ENCODE measurements at regions not wholly inside any gene's neighbourhood (a gene's known extent, or its start where the extent isn't known, plus 50 kb on each side); places are given as distances from the start of the nearest gene placed in this dataset.
A peak's percentile ranks its signal among the peaks of the same experiment; 100 is the strongest.

- DNase-seq (ENCODE audit: insufficient read length, low spot score) (no peak), FAIRE-seq (no peak)
Measured at GRCh38 chr14:42715316-42715715, 1108.6 kb downstream of the LRFN5 start.

GRCh38 chr14:42710071-42710470 is 1103.4 kb downstream of the LRFN5 start:
- FAIRE-seq: no peak
- DNase-seq (ENCODE audit: insufficient read length, low spot score): no peak

GRCh38 chr14:42703501-42703900 is 1096.8 kb downstream of the LRFN5 start:
- FAIRE-seq: no peak
- no peak for DNase-seq (ENCODE audit: insufficient read length, low spot score)

GRCh38 chr14:42687421-42687820 is 1080.7 kb downstream of the LRFN5 start:
- no peak for DNase-seq (ENCODE audit: insufficient read length, low spot score)
- no peak for FAIRE-seq

GRCh38 chr14:42683707-42684106 is 1077.0 kb downstream of the LRFN5 start:
- DNase-seq (ENCODE audit: insufficient read length, low spot score) (peak; percentile 31), FAIRE-seq (no peak)

GRCh38 chr14:42676636-42677035 is 1070.0 kb downstream of the LRFN5 start:
- DNase-seq (ENCODE audit: insufficient read length, low spot score) (no peak), FAIRE-seq (no peak)

GRCh38 chr14:42673963-42674362 is 1067.3 kb downstream of the LRFN5 start:
- FAIRE-seq (no peak), DNase-seq (ENCODE audit: insufficient read length, low spot score) (no peak)

- FAIRE-seq (no peak), DNase-seq (ENCODE audit: insufficient read length, low spot score) (no peak)
Measured at GRCh38 chr14:42671636-42672035, 1065.0 kb downstream of the LRFN5 start.

GRCh38 chr14:42665083-42665482 is 1058.4 kb downstream of the LRFN5 start:
- FAIRE-seq: no peak
- DNase-seq (ENCODE audit: insufficient read length, low spot score): no peak

- no peak for DNase-seq (ENCODE audit: insufficient read length, low spot score)
Measured at GRCh38 chr14:42664190-42664589, 1057.5 kb downstream of the LRFN5 start.

GRCh38 chr14:42654707-42655106 is 1048.0 kb downstream of the LRFN5 start:
- FAIRE-seq (no peak), DNase-seq (ENCODE audit: insufficient read length, low spot score) (no peak)

More at GRCh38 chr14:42664190-42664589, 1057.5 kb downstream of the LRFN5 start:
- FAIRE-seq: no peak

- no peak for FAIRE-seq
Measured at GRCh38 chr14:42642787-42643186, 1036.1 kb downstream of the LRFN5 start.

GRCh38 chr14:42633504-42634095 is 1026.9 kb downstream of the LRFN5 start:
- FAIRE-seq: no peak
- no peak for DNase-seq (ENCODE audit: insufficient read length, low spot score)

More at GRCh38 chr14:42642787-42643186, 1036.1 kb downstream of the LRFN5 start:
- DNase-seq (ENCODE audit: insufficient read length, low spot score): no peak

- no peak for FAIRE-seq
- no peak for DNase-seq (ENCODE audit: insufficient read length, low spot score)
Measured at GRCh38 chr14:42629553-42629952, 1022.9 kb downstream of the LRFN5 start.

GRCh38 chr14:42628602-42629001 is 1021.9 kb downstream of the LRFN5 start:
- FAIRE-seq: no peak

GRCh38 chr14:42626986-42627385 is 1020.3 kb downstream of the LRFN5 start:
- DNase-seq (ENCODE audit: insufficient read length, low spot score) (no peak), FAIRE-seq (no peak)

More at GRCh38 chr14:42628602-42629001, 1021.9 kb downstream of the LRFN5 start:
- DNase-seq (ENCODE audit: insufficient read length, low spot score): no peak

GRCh38 chr14:42624980-42625761 is 1018.5 kb downstream of the LRFN5 start:
- FAIRE-seq: no peak
- DNase-seq (ENCODE audit: insufficient read length, low spot score): no peak

- DNase-seq (ENCODE audit: insufficient read length, low spot score): no peak
- no peak for FAIRE-seq
Measured at GRCh38 chr14:42617005-42617404, 1010.3 kb downstream of the LRFN5 start.

- no peak for DNase-seq (ENCODE audit: insufficient read length, low spot score)
- no peak for FAIRE-seq
Measured at GRCh38 chr14:42606839-42607238, 1000.2 kb downstream of the LRFN5 start.

- FAIRE-seq (no peak), DNase-seq (ENCODE audit: insufficient read length, low spot score) (no peak)
Measured at GRCh38 chr14:42602336-42602845, 995.7 kb downstream of the LRFN5 start.

- FAIRE-seq: no peak
- no peak for DNase-seq (ENCODE audit: insufficient read length, low spot score)
Measured at GRCh38 chr14:42572032-42572431, 965.4 kb downstream of the LRFN5 start.

- FAIRE-seq (peak; percentile 23), DNase-seq (ENCODE audit: insufficient read length, low spot score) (no peak)
Measured at GRCh38 chr14:42569227-42569626, 962.6 kb downstream of the LRFN5 start.
